ENCODE measurements at regions not wholly inside any gene's neighbourhood (a gene's known extent, or its start where the extent isn't known, plus 50 kb on each side); places are given as distances from the start of the nearest gene placed in this dataset.

DNA sequence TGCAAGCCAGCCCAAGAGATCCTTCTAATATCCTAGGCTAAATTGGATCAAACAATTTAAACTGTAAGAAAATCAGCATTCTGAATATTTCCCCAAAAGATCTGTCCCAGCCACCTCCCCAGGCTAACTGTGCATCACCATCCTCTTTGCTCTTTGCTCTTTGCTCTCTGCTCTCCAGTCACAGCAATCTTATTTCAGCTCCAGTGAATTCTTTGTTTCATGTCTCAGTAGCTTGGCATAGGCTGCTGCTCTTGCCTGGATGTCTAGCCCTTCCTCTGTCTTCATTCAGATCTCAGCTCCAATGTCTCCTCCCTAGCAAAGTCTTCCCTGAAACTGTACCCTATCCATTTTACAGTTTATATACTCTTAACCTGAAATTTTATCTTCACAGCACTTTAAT lies 399.8 kb upstream of the USP15 start:
- Histone ChIP-seq H3K36me3 (no peaks in the 10 kb centered on the region), H3K9me3 (no peaks in the 10 kb centered on the region), H3K27ac (no peak overlapping the region), H3K4me3 (no peak overlapping the region), H3K4me1 (no peaks in the 10 kb centered on the region), H3K27me3 (no peaks in the 10 kb centered on the region)
- DNase-seq, result no peak
- no peak for ATAC-seq (ENCODE audit: low FRiP score in 2 of 2)
- TF ChIP-seq EP300 (IDR thresholded peaks at IDR 0.05), result no peak
- TF ChIP-seq POLR2AphosphoS5 (IDR thresholded peaks at IDR 0.05), result no peak
- no peak for TF ChIP-seq POLR2A (IDR thresholded peaks at IDR 0.05)
- TF ChIP-seq, protein P1, sequence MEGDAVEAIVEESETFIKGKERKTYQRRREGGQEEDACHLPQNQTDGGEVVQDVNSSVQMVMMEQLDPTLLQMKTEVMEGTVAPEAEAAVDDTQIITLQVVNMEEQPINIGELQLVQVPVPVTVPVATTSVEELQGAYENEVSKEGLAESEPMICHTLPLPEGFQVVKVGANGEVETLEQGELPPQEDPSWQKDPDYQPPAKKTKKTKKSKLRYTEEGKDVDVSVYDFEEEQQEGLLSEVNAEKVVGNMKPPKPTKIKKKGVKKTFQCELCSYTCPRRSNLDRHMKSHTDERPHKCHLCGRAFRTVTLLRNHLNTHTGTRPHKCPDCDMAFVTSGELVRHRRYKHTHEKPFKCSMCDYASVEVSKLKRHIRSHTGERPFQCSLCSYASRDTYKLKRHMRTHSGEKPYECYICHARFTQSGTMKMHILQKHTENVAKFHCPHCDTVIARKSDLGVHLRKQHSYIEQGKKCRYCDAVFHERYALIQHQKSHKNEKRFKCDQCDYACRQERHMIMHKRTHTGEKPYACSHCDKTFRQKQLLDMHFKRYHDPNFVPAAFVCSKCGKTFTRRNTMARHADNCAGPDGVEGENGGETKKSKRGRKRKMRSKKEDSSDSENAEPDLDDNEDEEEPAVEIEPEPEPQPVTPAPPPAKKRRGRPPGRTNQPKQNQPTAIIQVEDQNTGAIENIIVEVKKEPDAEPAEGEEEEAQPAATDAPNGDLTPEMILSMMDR (IDR thresholded peaks at IDR 0.05), result no peak

DNA sequence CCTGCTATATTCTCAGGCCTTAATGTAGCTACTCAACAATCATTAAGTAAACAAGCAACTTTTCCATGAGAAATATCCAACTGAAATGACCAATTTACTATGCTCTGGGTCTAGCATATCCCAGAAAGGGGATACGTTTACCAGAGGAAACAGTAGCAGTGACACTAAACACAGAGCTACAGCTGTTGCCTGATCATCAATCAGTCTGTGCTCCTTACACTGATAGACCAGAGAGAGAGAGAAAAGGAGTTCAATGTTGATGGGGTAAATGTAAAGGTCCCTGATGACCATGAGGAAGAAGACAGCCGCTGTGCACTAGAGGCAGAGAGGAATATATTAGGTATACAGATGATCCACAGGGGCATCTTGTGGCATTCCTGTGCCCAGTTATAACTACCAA lies 397.2 kb upstream of the USP15 start:
- Histone ChIP-seq H3K4me3 (no peak overlapping the region), H3K27ac (no peak overlapping the region), H3K27me3 (no peaks in the 10 kb centered on the region), H3K36me3 (no peaks in the 10 kb centered on the region), H3K4me1 (no peaks in the 10 kb centered on the region), H3K9me3 (no peaks in the 10 kb centered on the region)
- DNase-seq (no peak), ATAC-seq (ENCODE audit: low FRiP score in 2 of 2) (no peak)
- 81 to 86% methylated on average over 2 of the region's 2 CpGs for WGBS, 2 donors
- TF ChIP-seq EP300 (IDR thresholded peaks at IDR 0.05) (no peak), POLR2AphosphoS5 (IDR thresholded peaks at IDR 0.05) (no peak), POLR2A (IDR thresholded peaks at IDR 0.05) (no peak)
- TF ChIP-seq, protein P1 (IDR thresholded peaks at IDR 0.05), result no peak

DNA sequence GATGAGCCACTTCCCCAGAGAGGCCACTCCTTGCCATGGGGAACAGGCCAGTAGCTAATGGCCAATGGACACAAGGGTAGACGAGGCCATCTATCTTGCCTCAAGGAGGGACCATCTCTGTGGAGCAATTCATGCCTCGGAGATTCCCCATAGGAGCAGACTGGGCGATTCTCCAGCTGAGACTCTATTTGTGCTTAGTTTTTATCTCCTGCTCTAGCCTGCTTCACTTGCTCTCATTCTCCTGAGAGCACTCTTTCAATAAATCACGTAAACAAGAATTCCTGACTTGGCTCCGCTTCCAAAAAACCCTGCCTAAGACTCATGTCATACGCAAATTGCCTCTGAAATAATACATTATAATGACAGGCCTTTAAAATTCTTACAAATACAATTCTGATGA lies 396.4 kb upstream of the USP15 start:
- Histone ChIP-seq H3K4me3 (no peak overlapping the region), H3K36me3 (no peaks in the 10 kb centered on the region), H3K9me3 (no peaks in the 10 kb centered on the region), H3K4me1 (no peaks in the 10 kb centered on the region), H3K27me3 (no peaks in the 10 kb centered on the region), H3K27ac (no peak overlapping the region)
- DNase-seq (no peak), ATAC-seq (ENCODE audit: low FRiP score in 2 of 2) (no peak)
- WGBS, 2 donors, result 71 to 73% methylated on average over 6 of the region's 6 CpGs
- TF ChIP-seq POLR2A (IDR thresholded peaks at IDR 0.05) (no peak), EP300 (IDR thresholded peaks at IDR 0.05) (no peak), POLR2AphosphoS5 (IDR thresholded peaks at IDR 0.05) (no peak)
- TF ChIP-seq, protein P1 (IDR thresholded peaks at IDR 0.05), result no peak

DNA sequence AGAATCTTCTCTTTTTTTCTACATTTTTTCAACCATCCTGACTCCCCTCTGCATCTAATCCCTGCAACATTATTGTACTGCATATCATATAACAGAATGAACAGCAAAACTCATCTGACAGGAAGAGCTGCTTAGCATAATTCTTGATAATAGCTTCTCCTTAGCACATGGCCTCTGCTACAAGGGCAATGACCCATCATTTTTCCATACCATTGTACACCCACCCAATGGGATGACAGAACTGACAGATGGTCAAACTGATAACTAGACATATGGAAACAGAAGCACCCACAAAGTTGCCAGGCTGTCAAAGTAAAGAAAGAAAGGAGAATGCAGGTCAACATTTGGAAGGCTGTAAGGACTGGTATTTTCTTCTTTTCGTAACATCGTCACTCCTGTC lies 390.4 kb upstream of the USP15 start:
- no peak for DNase-seq
- no peak overlapping the region for H3K4me3 ChIP-seq
- 92 to 96% methylated on average over 2 of the region's 2 CpGs for WGBS, 2 donors

More for the DNA sequence above, 390.4 kb upstream of the USP15 start:
- H3K4me1 ChIP-seq, result peaks cover 0 to 3% (median 0%) of the 10 kb centered on the region in 4 donors
- no peak for ATAC-seq (ENCODE audit: low FRiP score in 2 of 2)
- TF ChIP-seq POLR2A (IDR thresholded peaks at IDR 0.05) (no peak), POLR2AphosphoS5 (IDR thresholded peaks at IDR 0.05) (no peak), EP300 (IDR thresholded peaks at IDR 0.05) (no peak)
- TF ChIP-seq, protein P1 (IDR thresholded peaks at IDR 0.05), result no peak
- no peak overlapping the region for H3K27ac ChIP-seq
- no peaks in the 10 kb centered on the region for H3K27me3 ChIP-seq
- H3K36me3 ChIP-seq, result no peaks in the 10 kb centered on the region
- H3K9me3 ChIP-seq, result no peaks in the 10 kb centered on the region
